Aorta (tissue), 5 donors: ENCODE measurements at regions not wholly inside any gene's neighbourhood (a gene's known extent, or its start where the extent isn't known, plus 50 kb on each side); places are given as distances from the start of the nearest gene placed in this dataset.

Source experiments
- ATAC-seq: fragments of 200-7000 bp; cut with Tn5 transposase; one replicate; pipeline ENCODE4 v1.9.1; 2022; ENCODE audit warnings: moderate library complexity; ENCODE audit not compliant: low FRiP score
- DNase-seq, 2 donors: peaks; one replicate each; pipeline ENCODE4 v3.0.0-alpha.2; 2020
- H3K27ac ChIP-seq, 2 donors: one replicate each; pipeline ENCODE4 v1.5.1; 2013; ENCODE audit warnings: low read length in 2 of 2, mild to moderate bottlenecking in 2 of 2, moderate library complexity in 2 of 2, control low read depth in 1 of 2, inconsistent platforms in 1 of 2, low read depth in 1 of 2
- H3K27me3 ChIP-seq, 2 donors: one replicate each; pipeline ENCODE4 v1.6.1; 2013; ENCODE audit warnings: control low read depth in 1 of 2, low read length in 1 of 2, mild to moderate bottlenecking in 1 of 2, moderate library complexity in 1 of 2; ENCODE audit not compliant: insufficient read depth in 2 of 2, control insufficient read depth in 1 of 2
- H3K36me3 ChIP-seq, 2 donors: one replicate each; pipeline ENCODE4 v1.6.1; 2013; ENCODE audit warnings: control low read depth in 1 of 2, low read length in 1 of 2, mild to moderate bottlenecking in 1 of 2; ENCODE audit not compliant: insufficient read depth in 2 of 2, control insufficient read depth in 1 of 2
- H3K4me1 ChIP-seq, 2 donors: one replicate each; pipeline ENCODE4 v1.6.1; 2013; ENCODE audit warnings: low read length in 2 of 2, control low read depth in 1 of 2, mild to moderate bottlenecking in 1 of 2, moderate library complexity in 1 of 2; ENCODE audit not compliant: insufficient read depth in 2 of 2, control insufficient read depth in 1 of 2
- H3K4me3 ChIP-seq, 2 donors: one replicate each; pipeline ENCODE4 v1.5.1; 2013; ENCODE audit warnings: low read length in 2 of 2, control low read depth in 1 of 2, mild to moderate bottlenecking in 1 of 2
- H3K9me3 ChIP-seq: one replicate; pipeline ENCODE4 v1.6.1; 2013; ENCODE audit warnings: mild to moderate bottlenecking, low read length; ENCODE audit not compliant: control insufficient read depth
- WGBS, 2 donors: extraction: QIAGEN DNeasy Blood & Tissue Kit; methylation state at CpG; one replicate each; pipeline ENCODE4 v1.1.7; 2013; 5-methylcytosine and 5-hydroxymethylcytosine counted together
- intact Hi-C, 2 donors: fragments of 100-400 bp; cut with DNase I; formaldehyde crosslinking; loops; one replicate each; pipeline versions ENCODE4 v1.14.2 to v1.15.0; 2022
- donor health status: healthy with polysubstance abuse.
- donor health status: Bipolar disorder and iron deficiency.
- donor health status: DM: no; HTN: no; CAD: no.
- donor health status: DM: no; HTN: no; CAD: no.
- donor health status: DM: yes; HTN: yes; CAD: no.

DNA sequence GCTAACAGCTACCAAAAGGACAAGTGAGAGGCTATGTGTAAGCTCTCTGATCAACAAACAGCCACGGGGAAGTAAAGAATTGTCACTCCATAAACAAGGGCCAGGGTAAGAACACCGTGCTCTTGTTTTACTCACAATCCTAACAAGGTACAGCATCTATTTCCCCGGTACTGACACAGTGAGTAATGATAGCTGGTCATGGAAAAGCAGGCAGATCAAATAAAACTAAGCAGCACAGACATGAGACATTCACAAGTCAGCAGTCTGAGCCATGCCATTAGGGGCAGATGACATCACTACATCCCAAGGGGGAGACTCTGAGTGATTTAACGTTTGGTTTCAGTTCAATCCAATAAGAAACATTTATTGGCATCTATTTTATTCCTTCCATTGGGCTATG is 54.4 kb downstream of the ARL6IP4 start:
- no peak overlapping the region for H3K27ac ChIP-seq
- H3K4me1 ChIP-seq: no peaks in the 10 kb centered on the region
- no peak overlapping the region for H3K4me3 ChIP-seq
- no peaks in the 10 kb centered on the region for H3K36me3 ChIP-seq
- H3K27me3 ChIP-seq: no peaks in the 10 kb centered on the region
- WGBS, 2 donors: 31 to 37% methylated on average over 4 of the region's 4 CpGs
- H3K9me3 ChIP-seq: no peaks in the 10 kb centered on the region
- DNase-seq (peak in 1 of 2 donors; percentile 15), ATAC-seq (no peak)
- intact Hi-C loops: no loop called here

DNA sequence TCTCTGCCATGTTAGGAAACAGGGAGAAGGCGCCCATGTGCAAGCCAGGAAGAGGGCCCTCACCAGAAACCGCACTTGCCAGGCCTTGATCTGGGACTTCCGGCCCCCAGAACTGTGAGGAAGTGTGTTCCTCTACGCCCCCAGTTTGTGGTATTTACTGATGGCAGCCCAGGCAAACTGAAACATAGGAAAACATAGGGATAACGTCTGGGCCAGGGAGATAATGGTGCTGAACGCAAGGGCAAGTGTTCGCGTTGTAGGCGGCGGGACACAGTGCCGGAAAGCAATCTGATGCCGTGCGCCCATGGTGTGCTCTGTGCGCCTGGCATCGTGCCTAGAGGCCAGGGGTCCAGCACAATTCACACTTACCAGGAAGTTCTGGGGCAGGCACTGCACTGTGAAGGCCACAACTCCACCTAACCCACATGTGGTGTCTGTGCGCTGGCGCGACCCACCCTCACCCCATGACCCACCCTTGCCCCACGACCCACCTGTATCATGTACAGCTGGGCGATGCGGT is 53.6 kb downstream of the ARL6IP4 start:
- ATAC-seq (no peak), DNase-seq (peak in 1 of 2 donors; percentile 70)
- Histone ChIP-seq H3K27me3 (no peaks in the 10 kb centered on the region), H3K4me1 (no peaks in the 10 kb centered on the region), H3K27ac (no peak overlapping the region), H3K4me3 (no peak overlapping the region), H3K36me3 (no peaks in the 10 kb centered on the region), H3K9me3 (no peaks in the 10 kb centered on the region)
- intact Hi-C loops: no loop called here
- WGBS, 2 donors: 91 to 92% methylated on average over 21 of the region's 21 CpGs

DNA sequence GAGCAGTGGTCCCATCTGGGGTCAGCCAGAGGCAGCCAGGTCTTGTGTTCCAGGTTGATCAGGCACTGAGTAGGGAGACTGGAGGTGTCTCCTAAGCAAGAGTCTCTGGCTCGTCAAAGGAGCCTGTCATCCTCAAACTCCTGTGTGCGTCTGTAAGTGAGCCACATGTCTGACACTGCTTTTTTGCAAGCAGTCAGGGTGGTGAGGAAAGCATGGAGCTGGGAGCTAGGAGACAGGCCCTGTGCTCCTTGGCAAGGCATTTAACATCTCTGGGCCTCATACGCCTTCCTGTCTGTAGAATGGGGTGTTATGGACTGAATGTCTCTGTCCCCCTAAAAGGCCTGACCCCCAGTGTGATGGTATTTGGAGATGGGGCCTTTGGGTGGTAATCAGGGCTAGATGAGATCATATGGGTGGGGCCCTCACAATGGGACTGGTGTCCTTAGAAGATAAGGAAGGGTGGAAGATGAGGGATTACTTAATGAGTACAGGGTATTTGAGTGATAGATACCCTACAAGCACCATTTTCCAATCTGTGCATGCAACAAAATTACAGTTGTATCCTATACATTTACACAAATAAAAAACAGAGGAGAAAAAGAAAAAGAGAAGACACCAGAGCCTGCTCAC is 53.0 kb downstream of the ARL6IP4 start:
- intact Hi-C loops: no loop called here
- Histone ChIP-seq H3K4me3 (no peak overlapping the region), H3K9me3 (no peaks in the 10 kb centered on the region), H3K27ac (no peak overlapping the region), H3K27me3 (no peaks in the 10 kb centered on the region), H3K36me3 (no peaks in the 10 kb centered on the region), H3K4me1 (no peaks in the 10 kb centered on the region)
- WGBS, 2 donors: 91 to 94% methylated on average over 3 of the region's 3 CpGs
- no peak for ATAC-seq
- no peak for DNase-seq

DNA sequence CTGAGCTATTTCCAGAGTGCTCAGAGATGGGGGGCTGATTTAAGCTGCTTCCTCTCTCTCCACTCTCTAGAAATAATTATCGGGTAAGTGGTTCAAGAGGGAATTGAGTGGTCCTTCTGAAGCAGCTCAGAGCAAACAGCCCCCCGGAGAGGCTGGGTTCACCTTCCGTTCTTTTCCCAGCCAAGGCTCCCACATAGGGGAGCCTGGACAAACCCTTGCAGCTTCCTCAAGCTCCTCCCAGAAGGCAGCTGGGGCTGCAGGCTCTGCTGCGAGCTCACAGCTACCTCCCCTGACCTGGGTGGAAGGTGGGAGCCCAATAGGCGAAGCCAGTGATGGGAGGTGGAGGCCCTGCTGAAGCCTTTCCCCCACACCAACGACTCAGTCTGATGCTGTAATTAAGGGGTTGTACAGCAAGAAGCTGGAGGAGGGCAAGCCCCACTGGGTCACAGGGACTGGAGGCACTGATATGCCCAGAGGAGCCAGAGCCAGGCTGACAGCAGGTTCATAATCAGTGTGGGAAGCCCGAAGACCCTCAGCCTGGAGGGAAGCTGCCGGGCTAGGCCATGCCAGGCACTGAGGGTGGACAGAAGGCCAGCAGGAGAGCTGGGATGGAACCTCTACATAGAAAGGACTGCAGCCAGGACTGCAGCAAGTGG is 52.4 kb downstream of the ARL6IP4 start:
- Histone ChIP-seq H3K36me3 (no peaks in the 10 kb centered on the region), H3K4me1 (no peaks in the 10 kb centered on the region), H3K27me3 (no peaks in the 10 kb centered on the region), H3K4me3 (no peak overlapping the region), H3K9me3 (no peaks in the 10 kb centered on the region), H3K27ac (no peak overlapping the region)
- intact Hi-C loops: no loop called here
- WGBS, 2 donors: 89 to 92% methylated on average over 8 of the region's 8 CpGs
- DNase-seq: peak in 1 of 2 donors; percentile 55
- no peak for ATAC-seq
